Caki2 (cell line): ENCODE measurements at regions not wholly inside any gene's neighbourhood (a gene's known extent, or its start where the extent isn't known, plus 50 kb on each side); places are given as distances from the start of the nearest gene placed in this dataset.

Experiments
- DNase-seq: peaks from one replicate; pipeline ENCODE4 v3.0.0-alpha.2; 2015; ENCODE audit warnings: low read depth
- in situ Hi-C: cut with HindIII; loops from 2 replicates; pipeline ENCODE4 v1.10.0; 2016; ENCODE audit warnings: low sequenced_read_pairs, low pct_unique_long_range_greater_than_20kb, mixed read lengths

DNA sequence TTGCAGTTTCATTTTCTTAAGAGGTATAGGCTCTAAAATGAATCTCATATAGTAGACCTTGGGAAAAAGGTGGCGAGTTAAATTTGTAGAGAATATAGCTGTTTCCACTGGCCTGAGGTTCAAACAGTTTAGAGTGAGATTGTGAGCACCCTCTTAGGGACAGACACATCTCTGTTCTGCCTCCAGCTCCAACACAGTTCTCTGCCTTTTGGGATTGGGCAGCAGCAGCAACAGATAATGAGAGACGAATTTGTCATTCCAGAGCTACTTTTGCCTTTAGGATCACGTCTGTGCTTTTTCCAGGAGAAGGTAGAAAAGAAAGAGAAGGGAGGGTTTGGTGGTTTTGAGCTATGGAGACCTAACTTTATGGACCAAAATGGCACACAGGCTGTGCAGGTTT, 289.4 kb downstream of the PRL start:
- in situ Hi-C loops: no loop called here
- no peak for DNase-seq

DNA sequence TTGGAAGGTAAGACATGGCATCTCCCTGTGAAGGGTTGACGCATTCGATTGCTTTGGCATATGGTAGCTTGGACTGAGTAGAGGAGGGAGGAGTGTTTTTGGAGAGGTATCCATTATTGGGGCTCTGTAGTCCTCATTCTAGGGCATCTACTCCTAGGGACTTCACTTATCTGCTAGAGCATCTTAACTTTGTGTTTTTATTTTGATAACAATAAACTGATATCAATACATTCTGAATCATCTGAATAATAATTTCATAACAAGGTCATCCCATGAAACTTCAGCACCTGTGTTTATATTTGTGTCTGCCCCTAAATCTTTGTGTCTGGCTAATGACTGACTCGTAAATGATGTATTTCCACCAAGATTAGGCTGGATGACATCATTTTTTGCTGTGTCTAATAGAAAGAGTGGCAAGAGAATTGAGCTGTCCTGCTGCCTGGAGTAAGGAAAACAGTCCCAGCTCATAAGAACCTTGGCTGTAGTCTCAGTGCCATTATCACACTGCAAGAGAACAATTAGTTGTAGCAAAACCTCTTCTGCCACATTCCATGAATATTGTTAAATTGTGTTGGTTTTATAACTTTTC, 288.5 kb downstream of the PRL start:
- DNase-seq: peak; percentile 21
- in situ Hi-C loops: no loop called here

DNA sequence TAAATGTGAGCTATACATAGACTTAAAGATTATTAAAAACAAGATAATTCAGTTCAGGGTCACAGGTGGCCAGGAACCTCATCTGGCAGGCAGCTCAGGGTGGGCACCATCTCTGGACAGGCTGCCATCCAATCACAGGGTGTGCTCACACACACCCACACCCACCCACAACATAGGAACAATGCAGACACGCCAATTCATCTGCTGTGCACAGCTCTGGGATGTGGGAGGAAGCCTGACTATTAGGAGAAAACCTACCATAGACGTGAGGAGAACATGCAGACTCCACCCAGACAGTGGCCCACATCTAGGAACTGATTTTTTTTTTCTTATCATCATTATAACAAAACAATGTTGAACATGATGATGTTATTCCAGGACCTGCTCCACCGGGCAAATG, 286.7 kb downstream of the PRL start:
- no peak for DNase-seq
- in situ Hi-C loops: no loop called here

DNA sequence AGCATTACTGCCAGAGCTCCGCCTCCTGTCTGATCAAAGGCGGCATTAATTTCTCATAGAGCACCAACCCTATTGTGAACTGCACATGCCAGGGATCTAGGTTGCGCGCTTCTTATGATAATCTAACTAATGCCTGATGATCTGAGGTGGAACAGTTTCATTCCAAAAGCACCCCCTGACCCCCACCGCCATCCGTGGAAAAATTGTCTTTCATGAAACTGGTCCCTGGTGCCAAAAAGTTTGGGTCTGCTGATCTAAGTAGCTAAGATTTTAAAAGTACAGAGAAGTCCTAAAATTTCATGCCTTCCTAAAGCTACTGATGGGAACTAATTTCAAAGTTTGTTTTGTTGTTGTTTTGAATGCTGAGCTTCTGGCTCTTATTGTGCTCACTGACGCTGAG, 281.6 kb downstream of the PRL start:
- DNase-seq: no peak
- in situ Hi-C loops: no loop called here

DNA sequence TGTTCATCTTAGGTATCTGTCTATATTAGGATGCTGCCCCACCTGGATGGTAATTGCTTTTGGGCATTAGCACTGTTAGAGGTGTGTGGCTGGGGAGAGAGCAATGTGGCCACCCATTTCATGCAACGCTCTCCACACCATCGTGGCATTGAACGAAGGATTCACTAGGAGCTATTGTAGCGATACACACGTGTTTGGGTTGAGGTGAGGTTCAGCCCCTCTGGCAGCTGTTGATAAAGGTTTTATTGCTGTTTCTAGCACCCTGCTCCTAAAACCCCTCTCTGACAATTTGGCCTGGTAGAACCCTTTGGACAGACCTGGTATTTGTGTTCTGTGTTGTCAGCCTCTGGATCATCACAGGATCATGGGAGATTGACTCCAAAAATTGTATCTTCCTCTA, 280.9 kb downstream of the PRL start:
- in situ Hi-C loops: no loop called here
- DNase-seq: no peak

DNA sequence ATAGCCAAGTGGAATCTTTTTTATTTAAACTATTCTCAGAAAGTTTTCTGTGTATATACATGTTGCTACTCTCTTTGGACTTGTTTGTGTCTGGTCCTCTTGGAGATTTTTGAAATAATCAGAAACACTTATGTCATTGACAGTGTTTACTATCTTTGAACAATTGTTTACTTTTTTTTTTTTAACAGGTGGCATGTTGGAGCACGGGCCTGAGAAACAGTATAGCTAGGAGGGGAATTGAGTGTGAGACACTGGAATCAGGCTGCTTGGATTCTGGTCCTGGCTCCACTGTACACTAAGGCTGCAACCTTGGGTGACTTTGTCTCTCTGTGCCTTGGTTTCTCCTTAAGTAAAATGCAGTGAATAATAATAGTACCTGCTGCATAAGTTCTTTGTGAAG, 279.6 kb downstream of the PRL start:
- DNase-seq: no peak

DNA sequence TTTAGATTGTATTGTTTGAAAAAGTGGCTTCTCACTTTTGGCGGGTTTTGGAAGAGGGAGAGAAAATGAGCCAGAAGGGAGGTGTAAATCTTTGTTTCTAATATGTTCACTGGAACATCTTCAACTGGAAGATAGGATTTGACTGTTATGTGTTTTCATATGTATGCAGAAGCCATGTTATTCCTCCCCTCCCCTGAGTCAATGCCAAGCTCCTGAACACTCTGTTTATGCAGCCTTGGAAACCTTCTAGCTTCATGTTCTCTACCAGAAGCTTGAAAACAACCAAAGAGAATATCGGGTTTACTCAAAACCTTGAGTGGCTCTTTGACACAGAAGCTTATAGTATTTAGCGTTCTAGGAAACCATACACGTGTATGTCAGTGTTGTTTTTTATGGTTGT, 279.1 kb downstream of the PRL start:
- in situ Hi-C loops: no loop called here

More for the DNA sequence above, 279.6 kb downstream of the PRL start:
- in situ Hi-C loops: no loop called here

DNA sequence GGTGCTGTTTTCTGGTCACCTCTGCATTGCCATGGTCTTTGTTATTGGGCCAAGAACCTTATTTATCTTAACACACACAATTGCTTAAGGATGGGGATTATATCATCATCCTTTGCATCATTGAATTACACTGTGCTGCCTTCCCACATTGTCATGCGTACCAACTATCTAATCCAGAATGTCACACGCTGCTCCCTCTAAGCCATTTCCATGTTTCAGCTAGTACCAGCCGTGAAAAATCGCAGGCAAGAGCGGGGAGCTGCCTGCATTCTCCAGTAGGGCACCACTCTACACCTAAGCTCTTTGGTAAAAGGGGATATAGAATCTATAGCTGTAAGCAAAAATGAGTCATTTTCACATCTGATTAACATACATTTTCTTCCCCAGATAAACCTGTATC, 277.0 kb downstream of the PRL start:
- in situ Hi-C loops: no loop called here
- no peak for DNase-seq

More for the DNA sequence above, 279.1 kb downstream of the PRL start:
- no peak for DNase-seq

DNA sequence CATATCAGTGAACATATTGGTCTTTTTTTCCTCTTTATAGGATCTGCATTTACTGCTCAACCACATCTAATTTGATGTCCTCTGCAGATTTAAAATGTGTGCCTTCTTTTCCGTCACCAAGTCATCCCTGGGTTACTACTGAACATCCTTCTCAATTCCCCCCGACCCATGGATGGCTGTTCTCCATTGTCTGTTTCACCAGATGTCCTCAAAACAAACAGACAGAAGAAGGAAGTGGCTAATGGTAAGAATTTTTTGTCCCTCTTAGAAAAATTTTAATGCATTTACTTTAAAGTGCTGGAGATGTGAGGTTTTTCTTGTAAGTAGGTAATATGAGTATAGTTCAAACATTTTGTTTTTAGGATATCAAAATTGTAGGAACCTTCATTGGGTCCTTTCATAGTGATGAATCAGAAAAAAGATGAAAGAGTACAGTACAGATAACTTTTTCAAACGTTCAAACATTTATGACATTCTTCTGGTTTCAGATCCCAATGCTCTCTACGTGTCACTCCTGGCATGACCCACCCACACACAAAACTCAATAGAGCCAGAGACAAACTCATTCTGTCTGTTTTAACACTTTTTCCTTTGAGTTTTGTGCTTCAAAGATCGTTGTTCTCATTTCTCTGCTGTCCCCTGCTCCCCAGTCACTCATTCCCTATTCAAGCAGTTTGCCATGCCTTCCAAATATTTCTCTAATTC, 276.4 kb downstream of the PRL start:
- in situ Hi-C loops: no loop called here
- DNase-seq: no peak

DNA sequence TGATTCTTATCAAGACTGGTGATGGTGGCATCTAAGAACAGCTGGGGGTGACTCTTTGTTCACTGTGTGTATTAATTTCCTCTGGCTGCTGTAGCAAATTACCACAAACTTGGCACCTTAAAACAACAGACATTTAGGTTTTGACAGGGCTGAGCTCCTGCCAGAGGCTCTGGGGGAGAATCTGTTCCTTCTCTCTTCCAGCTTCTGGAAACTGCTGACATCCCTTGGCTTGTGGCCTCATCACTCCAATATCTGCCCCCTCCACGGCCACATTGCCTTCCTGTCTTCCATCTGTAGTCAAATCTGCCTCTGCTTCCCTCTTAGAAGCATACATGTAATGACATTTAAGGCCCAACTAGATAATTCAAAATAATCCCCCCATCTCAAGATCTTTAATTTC, 274.9 kb downstream of the PRL start:
- in situ Hi-C loops: no loop called here
- no peak for DNase-seq

DNA sequence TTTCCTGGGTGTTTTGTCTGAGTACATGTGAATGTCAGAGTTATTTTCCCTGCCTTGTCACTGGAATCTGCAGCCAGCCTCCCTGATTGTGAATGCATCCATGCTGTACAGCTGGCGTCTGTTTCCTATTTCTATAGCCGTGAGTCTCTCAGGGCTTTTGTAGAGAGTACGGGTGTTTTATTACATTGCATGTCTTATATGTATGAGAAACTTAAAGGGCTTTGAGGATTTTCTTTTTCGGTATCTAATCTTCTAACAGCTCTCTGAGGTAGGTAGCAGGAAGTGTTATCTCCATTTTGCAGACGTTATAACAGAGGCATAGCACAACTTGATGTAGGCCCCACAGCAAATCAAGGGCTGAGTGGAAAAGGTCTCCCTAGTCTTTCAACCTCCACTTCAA, 272.9 kb downstream of the PRL start:
- in situ Hi-C loops: no loop called here
- no peak for DNase-seq

DNA sequence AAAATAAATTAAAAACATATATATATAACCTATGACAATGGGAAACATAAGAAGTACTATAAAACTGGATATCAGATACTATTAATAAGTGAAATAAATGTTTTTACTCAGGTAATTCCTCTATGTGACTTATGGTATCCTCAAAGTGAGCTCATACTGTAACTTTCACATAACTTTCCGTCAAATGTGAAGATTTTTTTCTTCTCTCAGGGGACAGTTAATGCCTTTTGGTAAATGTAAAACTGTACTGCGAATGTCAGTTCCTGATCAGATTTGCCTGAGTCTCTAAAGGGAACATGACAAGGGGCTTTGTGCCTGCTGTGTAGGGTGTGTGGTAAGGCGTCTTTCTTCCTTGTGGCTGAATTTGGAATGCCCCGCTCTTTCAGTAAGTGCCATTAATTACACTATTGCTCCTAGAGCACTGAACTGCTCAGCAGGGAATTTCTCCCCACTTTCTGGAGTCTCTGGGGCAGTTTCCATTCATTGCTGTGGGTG, 271.8 kb downstream of the PRL start:
- in situ Hi-C loops: no loop called here
- DNase-seq: no peak

DNA sequence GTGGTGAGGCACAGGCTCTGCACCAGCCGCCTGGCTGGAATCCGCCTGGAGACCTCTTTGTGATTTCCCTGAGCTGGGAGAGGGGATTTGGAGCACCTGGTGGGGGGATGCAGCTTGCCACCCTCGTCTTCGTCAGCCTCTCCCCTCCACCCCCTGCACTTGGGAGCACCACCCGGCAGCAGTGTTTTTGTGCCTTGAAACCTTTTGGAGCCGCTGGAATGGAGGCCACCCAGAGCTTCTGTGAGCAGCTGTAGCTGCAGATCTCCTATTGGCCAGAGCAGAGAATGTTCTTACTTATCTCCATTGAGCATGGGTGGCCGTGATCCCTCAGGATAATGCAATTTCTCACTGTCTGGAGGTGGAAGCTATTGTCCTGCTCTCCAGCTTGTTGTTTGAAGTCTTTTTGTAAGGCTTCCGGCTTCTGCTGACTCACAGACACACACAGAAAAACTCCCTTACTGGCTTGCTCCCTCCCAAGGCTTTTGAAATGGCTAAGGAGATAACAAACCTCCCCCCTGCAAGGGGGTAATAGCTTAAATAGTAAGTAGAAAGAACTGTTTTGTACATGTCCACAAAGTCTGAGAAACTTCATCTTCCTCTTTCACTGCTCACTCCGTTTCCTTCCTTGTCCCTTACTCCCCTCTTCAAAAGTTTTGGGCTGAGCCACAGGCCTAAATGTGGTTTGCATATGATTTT, 271.2 kb downstream of the PRL start:
- in situ Hi-C loops: no loop called here
- peak; percentile 29 for DNase-seq

DNA sequence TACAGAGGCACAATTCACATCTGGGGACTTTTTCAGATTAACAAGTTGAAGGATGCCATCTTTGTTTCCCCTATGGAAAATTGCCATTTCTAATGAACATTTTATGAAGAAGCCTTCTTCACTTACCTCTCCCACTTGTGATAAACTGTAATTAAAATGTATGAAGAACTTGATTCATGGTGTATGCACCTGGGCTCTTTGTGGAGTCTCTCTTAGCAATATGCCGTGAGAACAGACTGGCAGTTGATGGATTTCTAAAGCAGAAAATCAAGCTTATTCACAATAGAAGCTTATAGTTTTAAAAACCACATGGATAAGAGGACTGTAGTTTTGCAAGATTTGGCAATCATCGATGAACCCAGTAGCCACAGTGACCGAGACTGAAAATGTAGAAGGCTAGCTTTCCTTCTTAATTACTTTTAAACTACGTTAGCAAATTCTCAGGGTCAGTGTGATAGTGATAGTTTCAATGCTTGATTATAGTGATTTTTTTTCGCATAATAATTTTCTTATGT, 270.6 kb downstream of the PRL start:
- in situ Hi-C loops: no loop called here
- DNase-seq: no peak

DNA sequence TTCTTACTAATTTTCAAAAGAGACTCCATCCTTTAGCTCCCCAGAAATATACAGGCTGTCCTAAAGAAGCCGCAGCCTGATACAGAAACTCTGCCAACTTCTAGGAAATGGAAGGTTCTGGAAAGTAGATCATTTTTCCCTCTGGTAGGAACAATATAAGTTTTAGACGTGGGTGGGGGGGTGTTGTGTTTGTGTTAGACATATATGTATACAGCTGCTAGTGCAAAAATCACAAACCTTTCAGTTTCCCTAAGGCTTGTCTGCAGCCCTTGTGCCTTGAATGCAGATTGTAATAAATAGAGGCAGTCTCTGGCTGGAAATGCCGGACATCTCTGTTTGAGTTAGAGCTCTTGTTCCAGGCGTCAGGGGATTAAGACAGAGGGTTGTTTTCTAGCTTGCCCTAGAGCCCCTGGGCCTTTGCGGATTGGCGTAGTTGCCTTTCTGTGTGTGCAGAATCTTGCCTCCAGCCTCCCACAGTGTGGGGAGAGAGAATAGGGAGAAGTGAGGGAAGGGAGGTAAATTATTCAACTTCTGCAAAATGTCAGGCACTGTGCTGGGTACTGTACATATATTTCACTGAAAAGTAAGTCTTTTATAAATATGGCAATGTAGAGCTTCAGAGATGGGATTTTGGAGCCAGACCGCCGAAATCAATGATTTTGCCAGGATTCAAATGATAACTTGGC, 269.7 kb downstream of the PRL start:
- in situ Hi-C loops: no loop called here

DNA sequence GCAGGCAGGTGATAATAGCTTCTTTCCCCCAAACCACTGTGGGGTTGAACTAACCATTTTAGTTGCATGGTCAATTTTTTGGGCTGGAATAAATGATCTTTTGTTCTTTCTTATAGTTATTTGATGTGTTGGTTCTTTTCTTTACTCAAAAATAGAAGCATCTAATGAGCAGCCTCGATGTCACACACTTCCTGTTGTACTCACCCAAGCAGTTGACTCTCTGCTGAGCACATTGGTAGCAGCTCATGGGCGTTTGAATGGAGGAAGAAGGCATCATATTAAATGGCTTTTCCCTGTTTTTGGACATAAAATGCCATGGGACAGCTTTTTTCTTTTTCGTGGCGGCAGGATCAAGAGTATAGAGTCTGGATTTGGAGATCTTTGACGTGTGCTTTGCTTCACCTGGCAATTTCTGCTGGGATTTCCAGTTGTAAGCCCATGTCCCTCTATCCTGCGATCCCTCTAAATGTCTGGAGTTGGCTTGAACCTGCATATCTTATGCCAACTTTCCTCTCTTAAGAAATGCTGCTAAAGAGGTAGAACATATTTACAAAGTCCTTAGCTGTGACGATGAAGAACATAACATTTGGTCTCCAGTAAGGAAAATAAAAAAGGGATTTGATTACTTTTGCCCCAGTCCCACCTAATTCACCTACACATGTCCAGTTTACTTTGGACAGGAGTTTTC, 268.3 kb downstream of the PRL start:
- no peak for DNase-seq
- in situ Hi-C loops: no loop called here

More for the DNA sequence above, 269.7 kb downstream of the PRL start:
- DNase-seq: no peak

DNA sequence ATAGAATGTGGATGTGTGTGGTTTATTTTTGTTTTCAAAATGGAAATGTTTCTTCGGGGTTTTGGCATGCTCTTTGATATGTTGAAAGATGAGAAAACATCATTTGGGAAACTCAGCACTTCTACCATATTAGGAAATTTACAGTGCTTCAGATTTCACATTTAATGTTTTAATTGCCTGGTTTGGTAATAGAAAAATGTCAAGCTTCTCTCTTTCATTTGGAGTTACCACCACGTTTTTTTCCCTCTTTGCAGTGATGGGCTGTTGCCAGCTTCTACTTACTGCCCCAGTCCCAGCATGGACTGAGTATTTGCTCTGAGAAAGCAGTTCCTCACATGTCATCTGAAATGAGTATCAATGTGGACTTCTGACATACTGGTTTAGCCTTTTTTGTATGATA, 267.7 kb downstream of the PRL start:
- in situ Hi-C loops: no loop called here
- no peak for DNase-seq
